Endothelial cell of umbilical vein (primary cell): ENCODE measurements at regions not wholly inside any gene's neighbourhood (a gene's known extent, or its start where the extent isn't known, plus 50 kb on each side); places are given as distances from the start of the nearest gene placed in this dataset.

Source experiments
- BruUV-seq: library from RNA; stranded (reverse); fragments of 400-500 nt; replicated peaks from 2 replicates; lab custom pipeline; 2021; lab: Mats Ljungman, UMichigan
- CTCF ChIA-PET: fragments of 300-600, 350-600 bp; sonication (Branson Sonifier 250); formaldehyde crosslinking; loops from one replicate; lab custom pipeline; 2021; ENCODE audit warnings: antibody characterized with exemption, inconsistent platforms; lab: Charles Lee
- POLR2A ChIA-PET: fragments of 300-600, 350-600 bp; sonication (Branson Sonifier 250); formaldehyde crosslinking; loops from one replicate; lab custom pipeline; 2021; ENCODE audit warnings: antibody characterized with exemption, inconsistent platforms; lab: Charles Lee
- DNase-seq: peaks from one replicate; pipeline ENCODE4 v3.0.0-alpha.2; 2011; ENCODE audit warnings: low read depth, low spot score
- FAIRE-seq: peaks from 2 replicates; lab custom pipeline; 2011; peaks lifted over from hg19 to GRCh38; lab: Jason Lieb, UNC
- H2AFZ ChIP-seq: 2 replicates; pipeline ENCODE4 v1.6.0; 2012; ENCODE audit warnings: low read depth, low read length, control low read depth, inconsistent platforms
- H3K27ac ChIP-seq: 2 replicates; pipeline ENCODE4 v1.5.1; 2011; ENCODE audit warnings: low read depth, mild to moderate bottlenecking, control low read depth, low read length, moderate library complexity; ENCODE audit not compliant: insufficient read depth
- H3K27me3 ChIP-seq, 2 experiments: 2 replicates each; pipeline versions ENCODE4 v1.6.0 to v1.6.1; 2011; ENCODE audit warnings: low read length in 2 of 2, mixed read lengths in 1 of 2; ENCODE audit not compliant: control insufficient read depth in 2 of 2, insufficient read depth in 2 of 2
- H3K36me3 ChIP-seq, 2 experiments: 2 replicates in 1 of 2; 3 replicates in 1 of 2; pipeline ENCODE4 v1.5.1; 2011; ENCODE audit warnings: low read length in 2 of 2, mild to moderate bottlenecking in 1 of 2, moderate library complexity in 1 of 2; ENCODE audit not compliant: control insufficient read depth in 2 of 2, insufficient read depth in 2 of 2; ENCODE audit errors: extremely low read depth in 1 of 2
- H3K4me1 ChIP-seq: 3 replicates; pipeline ENCODE4 v1.5.1; 2011; ENCODE audit warnings: mild to moderate bottlenecking, low read length; ENCODE audit not compliant: control insufficient read depth, insufficient read depth; ENCODE audit errors: extremely low read depth
- H3K4me2 ChIP-seq: 2 replicates; pipeline ENCODE4 v1.6.1; 2011; ENCODE audit warnings: low read length, control low read depth, mixed read lengths; ENCODE audit not compliant: insufficient read depth
- H3K4me3 ChIP-seq, 3 experiments: fragments of 200-600 bp in 1 of 3; sonication (generic), shearing (Covaris generic) in 1 of 3; replicated peaks in 1 of 3; 2 replicates each; pipeline ENCODE4 v1.5.1; 2011 to 2016; ENCODE audit warnings: control low read depth in 3 of 3, low read length in 3 of 3, mild to moderate bottlenecking in 2 of 3, inconsistent platforms in 1 of 3, low read depth in 1 of 3, moderate library complexity in 1 of 3; ENCODE audit not compliant: insufficient read depth in 1 of 3
- H3K79me2 ChIP-seq: 2 replicates; pipeline ENCODE4 v1.6.0; 2012; ENCODE audit warnings: low read length, inconsistent platforms; ENCODE audit not compliant: control insufficient read depth, insufficient read depth
- H3K9ac ChIP-seq: replicated peaks from 2 replicates; pipeline ENCODE3; 2011; ENCODE audit warnings: low read length, control low read depth; ENCODE audit not compliant: insufficient read depth; ENCODE audit errors: extremely low read depth
- H3K9me1 ChIP-seq: replicated peaks from 3 replicates; pipeline ENCODE4 v1.6.0; 2011; ENCODE audit warnings: mild to moderate bottlenecking, low read length; ENCODE audit not compliant: control insufficient read depth, insufficient read depth; ENCODE audit errors: extremely low read depth
- H3K9me3 ChIP-seq: replicated peaks from 2 replicates; pipeline ENCODE4 v1.5.1; 2012; ENCODE audit warnings: low read length, inconsistent platforms; ENCODE audit not compliant: control insufficient read depth, insufficient read depth
- H4K20me1 ChIP-seq: replicated peaks from 2 replicates; pipeline ENCODE3; 2011; ENCODE audit warnings: mild to moderate bottlenecking, low read length; ENCODE audit not compliant: control insufficient read depth, insufficient read depth; ENCODE audit errors: extremely low read depth
- EZH2 ChIP-seq: IDR thresholded peaks from 2 replicates; pipeline ENCODE4 v1.6.1; 2012; ENCODE audit warnings: borderline replicate concordance, low read depth, mild to moderate bottlenecking, moderate library complexity, low read length, inconsistent platforms; ENCODE audit not compliant: severe bottlenecking
- FOS ChIP-seq: IDR thresholded peaks from 2 replicates; pipeline ENCODE4 v1.6.1; 2011; ENCODE audit warnings: mild to moderate bottlenecking, low read length, moderate library complexity, borderline replicate concordance; ENCODE audit not compliant: insufficient read depth
- GATA2 ChIP-seq: IDR thresholded peaks from 2 replicates; pipeline ENCODE4 v1.7.0; 2011; ENCODE audit warnings: low read depth, mild to moderate bottlenecking, moderate library complexity, mixed read lengths, low read length; ENCODE audit not compliant: insufficient read length, insufficient read depth
- JUN ChIP-seq: IDR thresholded peaks from 2 replicates; pipeline ENCODE4 v1.6.1; 2011; ENCODE audit warnings: borderline replicate concordance, low read depth; ENCODE audit not compliant: insufficient read length, insufficient read depth
- MYC ChIP-seq: IDR thresholded peaks from one replicate; pipeline ENCODE4 v1.6.1; 2011; ENCODE audit warnings: mild to moderate bottlenecking, low read depth, low read length
- POLR2A ChIP-seq: IDR thresholded peaks from 2 replicates; pipeline ENCODE4 v1.6.1; 2012; ENCODE audit warnings: low read depth, mild to moderate bottlenecking, control low read depth, low read length
- POLR2AphosphoS5 ChIP-seq: IDR thresholded peaks from 2 replicates; pipeline ENCODE4 v1.6.1; 2012; ENCODE audit warnings: low read depth, mild to moderate bottlenecking, control low read depth, low read length, moderate library complexity; ENCODE audit not compliant: insufficient read depth
- dilution Hi-C: fragments of 300-500 bp; cut with MboI; formaldehyde crosslinking; loops from one replicate; pipeline ENCODE4 v1.15.0; 2019; ENCODE audit warnings: low sequenced_read_pairs; ENCODE audit not compliant: extremely low pct_ligation_motif_present
- intact Hi-C: fragments of 100-400 bp; cut with micrococcal nuclease; formaldehyde crosslinking; loops from one replicate; pipeline ENCODE4 v1.10.0; 2022
- TF ChIP-seq, protein P1 (sequence below), 2 donors: IDR thresholded peaks; 1 replicate in 1 of 2; 2 replicates in 1 of 2; pipeline ENCODE4 v1.5.1; 2011; ENCODE audit warnings: low read length in 2 of 2, mild to moderate bottlenecking in 2 of 2, moderate library complexity in 2 of 2, control low read depth in 1 of 2, inconsistent platforms in 1 of 2, low read depth in 1 of 2; ENCODE audit not compliant: insufficient read depth in 1 of 2; ENCODE audit errors: extremely low read depth in 1 of 2
- TF ChIP-seq, protein P2 (sequence below): IDR thresholded peaks from 2 replicates; pipeline ENCODE4 v1.6.1; 2011; ENCODE audit not compliant: insufficient read depth, insufficient read length

DNA sequence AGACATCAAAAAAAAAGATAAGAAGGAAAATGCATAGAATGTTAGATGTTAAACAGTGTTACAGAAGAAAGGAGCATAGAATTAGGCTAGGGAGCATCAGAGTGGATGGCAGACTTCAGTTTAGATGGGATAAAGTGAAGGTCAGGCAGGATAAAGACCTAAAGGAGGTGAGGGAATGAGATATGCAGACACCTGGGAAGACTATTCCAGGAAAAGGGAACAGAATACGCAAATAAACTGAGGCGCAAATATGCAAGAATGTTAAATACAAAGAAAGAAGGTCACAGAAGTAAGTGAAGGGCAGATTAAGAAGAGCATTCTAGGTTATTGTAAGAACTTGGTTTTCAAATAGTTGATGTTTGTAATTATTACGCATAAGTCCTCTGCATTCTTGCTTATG is 116.3 kb upstream of the REG3A start:
- no peak overlapping the region for H3K9ac ChIP-seq
- TF ChIP-seq FOS (no peak), JUN (no peak), POLR2AphosphoS5 (no peak), GATA2 (no peak), MYC (no peak), EZH2 (no peak), POLR2A (no peak)
- TF ChIP-seq, protein P1, sequence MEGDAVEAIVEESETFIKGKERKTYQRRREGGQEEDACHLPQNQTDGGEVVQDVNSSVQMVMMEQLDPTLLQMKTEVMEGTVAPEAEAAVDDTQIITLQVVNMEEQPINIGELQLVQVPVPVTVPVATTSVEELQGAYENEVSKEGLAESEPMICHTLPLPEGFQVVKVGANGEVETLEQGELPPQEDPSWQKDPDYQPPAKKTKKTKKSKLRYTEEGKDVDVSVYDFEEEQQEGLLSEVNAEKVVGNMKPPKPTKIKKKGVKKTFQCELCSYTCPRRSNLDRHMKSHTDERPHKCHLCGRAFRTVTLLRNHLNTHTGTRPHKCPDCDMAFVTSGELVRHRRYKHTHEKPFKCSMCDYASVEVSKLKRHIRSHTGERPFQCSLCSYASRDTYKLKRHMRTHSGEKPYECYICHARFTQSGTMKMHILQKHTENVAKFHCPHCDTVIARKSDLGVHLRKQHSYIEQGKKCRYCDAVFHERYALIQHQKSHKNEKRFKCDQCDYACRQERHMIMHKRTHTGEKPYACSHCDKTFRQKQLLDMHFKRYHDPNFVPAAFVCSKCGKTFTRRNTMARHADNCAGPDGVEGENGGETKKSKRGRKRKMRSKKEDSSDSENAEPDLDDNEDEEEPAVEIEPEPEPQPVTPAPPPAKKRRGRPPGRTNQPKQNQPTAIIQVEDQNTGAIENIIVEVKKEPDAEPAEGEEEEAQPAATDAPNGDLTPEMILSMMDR (IDR thresholded peaks at IDR 0.05; ENCODE audit: extremely low read depth in 1 of 2, insufficient read depth in 1 of 2, low read depth in 1 of 2, low read length in 2 of 2): no peak
- TF ChIP-seq, protein P2, sequence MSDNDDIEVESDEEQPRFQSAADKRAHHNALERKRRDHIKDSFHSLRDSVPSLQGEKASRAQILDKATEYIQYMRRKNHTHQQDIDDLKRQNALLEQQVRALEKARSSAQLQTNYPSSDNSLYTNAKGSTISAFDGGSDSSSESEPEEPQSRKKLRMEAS: no peak
- ChIA-PET POLR2A (no interaction called here), CTCF (no interaction called here)
- no peaks in the 10 kb centered on the region for H3K4me1 ChIP-seq
- no peaks in the 10 kb centered on the region for H3K79me2 ChIP-seq
- H3K27me3 ChIP-seq: no peaks in the 10 kb centered on the region
- H3K36me3 ChIP-seq: no peaks in the 10 kb centered on the region
- no peaks in the 10 kb centered on the region for H3K9me1 ChIP-seq
- peaks cover 4% of the 10 kb centered on the region for H3K9me3 ChIP-seq
- H2AFZ ChIP-seq: no peak overlapping the region
- DNase-seq (no peak), FAIRE-seq (no peak)
- no peak overlapping the region for H3K27ac ChIP-seq
- H4K20me1 ChIP-seq: no peaks in the 10 kb centered on the region
- H3K4me2 ChIP-seq: no peak overlapping the region
- intact Hi-C loops: no loop called here
- no TSS peak for BruUV-seq
- H3K4me3 ChIP-seq: no peak overlapping the region
- dilution Hi-C loops: no loop called here
